ENCODE measurements at regions not wholly inside any gene's neighbourhood (a gene's known extent, or its start where the extent isn't known, plus 50 kb on each side); places are given as distances from the start of the nearest gene placed in this dataset.

- ChIA-PET CTCF (no interaction called here), POLR2A (no interaction called here)
- Histone ChIP-seq H3K4me3 (ENCODE audit: control extremely low read depth in 1 of 5, extremely low read depth in 1 of 5, insufficient read depth in 1 of 5, low read depth in 2 of 5, low read length in 4 of 5) (no peak overlapping the region), H3K4me2 (replicated peaks; ENCODE audit: low read depth, low read length, poor library complexity, severe bottlenecking) (no peak overlapping the region), H3K4me1 (ENCODE audit: control insufficient read depth in 2 of 2, insufficient read depth in 2 of 2, low read length in 2 of 2) (no peaks in the 10 kb centered on the region), H4K20me1 (ENCODE audit: control insufficient read depth, insufficient read depth, low read length, poor library complexity, severe bottlenecking) (no peaks in the 10 kb centered on the region), H3K27me3 (replicated peaks in 1 of 4; ENCODE audit: control extremely low read depth in 1 of 4, control insufficient read depth in 3 of 4, insufficient read depth in 4 of 4, low read length in 3 of 4) (no peaks in the 10 kb centered on the region), H3K9ac (ENCODE audit: low read length) (no peak overlapping the region), H2AFZ (ENCODE audit: insufficient read depth, low read depth, low read length, poor library complexity, severe bottlenecking) (no peak overlapping the region), H3K27ac (ENCODE audit: low read length in 2 of 2) (no peak overlapping the region), H3K9me3 (ENCODE audit: control extremely low read depth in 1 of 3, control insufficient read depth in 2 of 3, insufficient read depth in 1 of 3, low read length in 2 of 3) (no peaks in the 10 kb centered on the region), H3K79me2 (ENCODE audit: control insufficient read depth, insufficient read depth, low read length) (no peaks in the 10 kb centered on the region), H3K36me3 (replicated peaks in 1 of 2; ENCODE audit: control extremely low read depth in 1 of 2, control insufficient read depth in 1 of 2, extremely low read depth in 1 of 2, insufficient read depth in 2 of 2, low read length in 1 of 2) (no peaks in the 10 kb centered on the region)
- H3K4me3 Mint-ChIP-seq, result no peak overlapping the region
- no peak overlapping the region for H3K27ac Mint-ChIP-seq
- 80% methylated on average over 1 of the region's 3 CpGs for WGBS (ENCODE audit: insufficient coverage)
- no peaks in the 10 kb centered on the region for H3K4me1 Mint-ChIP-seq
- no peak for TF ChIP-seq EZH2 (IDR thresholded peaks at IDR 0.05; ENCODE audit: borderline replicate concordance, insufficient read depth, low read depth, low read length, poor library complexity, severe bottlenecking)
- TF ChIP-seq CTCF (IDR thresholded peaks at IDR 0.05), result no peak
- DNase-seq, result no peak
- H3K27me3 Mint-ChIP-seq, result no peaks in the 10 kb centered on the region
- H3K9me3 Mint-ChIP-seq (ENCODE audit: insufficient read depth), result no peaks in the 10 kb centered on the region
- intact Hi-C loops (cut with micrococcal nuclease), result no loop called here
- ATAC-seq (ENCODE audit: low read depth), result no peak
These were observed 93.1 kb downstream of the NUDT12 start for GRCh38 chr5:103469288-103470040.

DNA sequence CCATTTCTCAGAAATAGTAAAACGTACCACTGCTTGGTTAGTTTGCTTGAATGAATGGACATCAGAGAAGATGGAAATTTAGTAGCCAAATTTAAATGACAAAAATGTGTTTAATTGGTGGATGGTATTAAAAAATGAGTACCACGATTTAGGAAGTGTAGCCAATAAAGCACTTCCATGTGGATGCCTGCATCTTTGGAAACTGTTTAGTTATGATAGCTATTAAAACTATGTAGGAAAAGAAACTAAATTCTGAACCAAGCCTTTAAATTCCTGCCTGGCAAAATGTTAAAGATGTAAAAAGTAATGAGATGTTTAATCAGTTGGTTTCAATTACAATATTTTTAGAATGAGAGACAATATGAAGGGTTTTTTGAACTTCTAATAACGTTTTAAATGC lies 94.8 kb downstream of the NUDT12 start:
- Histone ChIP-seq H3K4me3 (ENCODE audit: control extremely low read depth in 1 of 5, extremely low read depth in 1 of 5, insufficient read depth in 1 of 5, low read depth in 2 of 5, low read length in 4 of 5) (no peak overlapping the region), H3K36me3 (replicated peaks in 1 of 2; ENCODE audit: control extremely low read depth in 1 of 2, control insufficient read depth in 1 of 2, extremely low read depth in 1 of 2, insufficient read depth in 2 of 2, low read length in 1 of 2) (no peaks in the 10 kb centered on the region), H3K27me3 (replicated peaks in 1 of 4; ENCODE audit: control extremely low read depth in 1 of 4, control insufficient read depth in 3 of 4, insufficient read depth in 4 of 4, low read length in 3 of 4) (no peaks in the 10 kb centered on the region), H3K9ac (ENCODE audit: low read length) (no peak overlapping the region), H3K9me3 (ENCODE audit: control extremely low read depth in 1 of 3, control insufficient read depth in 2 of 3, insufficient read depth in 1 of 3, low read length in 2 of 3) (no peaks in the 10 kb centered on the region), H3K4me2 (replicated peaks; ENCODE audit: low read depth, low read length, poor library complexity, severe bottlenecking) (no peak overlapping the region), H4K20me1 (ENCODE audit: control insufficient read depth, insufficient read depth, low read length, poor library complexity, severe bottlenecking) (no peaks in the 10 kb centered on the region), H3K79me2 (ENCODE audit: control insufficient read depth, insufficient read depth, low read length) (no peaks in the 10 kb centered on the region), H3K4me1 (ENCODE audit: control insufficient read depth in 2 of 2, insufficient read depth in 2 of 2, low read length in 2 of 2) (no peaks in the 10 kb centered on the region), H2AFZ (ENCODE audit: insufficient read depth, low read depth, low read length, poor library complexity, severe bottlenecking) (no peak overlapping the region), H3K27ac (ENCODE audit: low read length in 2 of 2) (no peak overlapping the region)
- Mint-ChIP-seq H3K4me1 (no peaks in the 10 kb centered on the region), H3K27me3 (no peaks in the 10 kb centered on the region), H3K27ac (no peak overlapping the region), H3K9me3 (ENCODE audit: insufficient read depth) (no peaks in the 10 kb centered on the region), H3K4me3 (no peak overlapping the region)
- CTCF ChIA-PET, result interaction anchor here (1.4 kb wide), 1 partner anchor 8 kb away, joined by 3 read pairs; no protein-coding TSS in a partner anchor
- DNase-seq, result no peak
- POLR2A ChIA-PET, result no interaction called here
- TF ChIP-seq EZH2 (IDR thresholded peaks at IDR 0.05; ENCODE audit: borderline replicate concordance, insufficient read depth, low read depth, low read length, poor library complexity, severe bottlenecking), result no peak
- TF ChIP-seq CTCF (IDR thresholded peaks at IDR 0.05), result no peak
- ATAC-seq (ENCODE audit: low read depth), result no peak
- intact Hi-C loops (cut with micrococcal nuclease), result no loop called here
- WGBS (ENCODE audit: insufficient coverage), result 88% methylated on average over 1 of the region's 3 CpGs
